NCI-H2196 treated with DMSO at 0.1 percent for 48 hours (cell line): ENCODE measurements at regions not wholly inside any gene's neighbourhood (a gene's known extent, or its start where the extent isn't known, plus 50 kb on each side); places are given as distances from the start of the nearest gene placed in this dataset.

Experiments
- DNase-seq: peaks from one replicate; lab custom pipeline; 2025; ENCODE audit not compliant: unreplicated experiment; lab: John Stamatoyannopoulos, UW

GRCh38 chr11:45036010-45036409, 85.3 kb upstream of the TP53I11 start:
- no peak for DNase-seq

- no peak for DNase-seq
These were observed 86.0 kb upstream of the TP53I11 start for GRCh38 chr11:45036733-45037132.

- DNase-seq = peak; percentile 49
These were observed 86.8 kb upstream of the TP53I11 start for GRCh38 chr11:45037434-45038005.

- DNase-seq = no peak
These were observed 88.2 kb upstream of the TP53I11 start for GRCh38 chr11:45038923-45039322.

GRCh38 chr11:45041596-45041995, 90.9 kb upstream of the TP53I11 start:
- no peak for DNase-seq

- no peak for DNase-seq
These were observed 91.9 kb upstream of the TP53I11 start for GRCh38 chr11:45042560-45042959.

- DNase-seq = no peak
These were observed 93.2 kb upstream of the TP53I11 start for GRCh38 chr11:45043755-45044475.

- DNase-seq = no peak
These were observed 95.2 kb upstream of the TP53I11 start for GRCh38 chr11:45045683-45046471.

- no peak for DNase-seq
These were observed 97.7 kb upstream of the TP53I11 start for GRCh38 chr11:45048313-45048841.

- no peak for DNase-seq
These were observed 97.4 kb upstream of the PRDM11 start for GRCh38 chr11:45048870-45049691.

GRCh38 chr11:45050111-45050510, 96.3 kb upstream of the PRDM11 start:
- DNase-seq = no peak

GRCh38 chr11:45051621-45052020, 94.8 kb upstream of the PRDM11 start:
- no peak for DNase-seq

- no peak for DNase-seq
These were observed 94.1 kb upstream of the PRDM11 start for GRCh38 chr11:45052361-45052760.

- no peak for DNase-seq
These were observed 92.5 kb upstream of the PRDM11 start for GRCh38 chr11:45053736-45054446.

- DNase-seq = no peak
These were observed 91.5 kb upstream of the PRDM11 start for GRCh38 chr11:45054956-45055355.

GRCh38 chr11:45056529-45056928, 89.9 kb upstream of the PRDM11 start:
- no peak for DNase-seq

GRCh38 chr11:45057938-45058646, 88.3 kb upstream of the PRDM11 start:
- no peak for DNase-seq

- DNase-seq = no peak
These were observed 87.8 kb upstream of the PRDM11 start for GRCh38 chr11:45058647-45058950.

GRCh38 chr11:45060707-45061106, 85.7 kb upstream of the PRDM11 start:
- DNase-seq = no peak

GRCh38 chr11:45061641-45062040, 84.8 kb upstream of the PRDM11 start:
- no peak for DNase-seq
